SHP77 (cell line): ENCODE measurements at regions not wholly inside any gene's neighbourhood (a gene's known extent, or its start where the extent isn't known, plus 50 kb on each side); places are given as distances from the start of the nearest gene placed in this dataset.
"Not testable (repeated sequence)": the region's sequence is repeated elsewhere in the genome, so short reads cannot be mapped to it uniquely, and the experiment has no call there.

Source experiments
- DNase-seq, 2 experiments: peaks; one replicate each; lab custom pipeline; 2025; lab: John Stamatoyannopoulos, UW

- DNase-seq: no peak
Measured at GRCh38 chr6:85747093-85747492, 104.4 kb upstream of the SYNCRIP start.

GRCh38 chr6:85744433-85744970, 101.8 kb upstream of the SYNCRIP start:
- DNase-seq: no peak

- DNase-seq: no peak
Measured at GRCh38 chr6:85726206-85726605, 83.5 kb upstream of the SYNCRIP start.

DNA sequence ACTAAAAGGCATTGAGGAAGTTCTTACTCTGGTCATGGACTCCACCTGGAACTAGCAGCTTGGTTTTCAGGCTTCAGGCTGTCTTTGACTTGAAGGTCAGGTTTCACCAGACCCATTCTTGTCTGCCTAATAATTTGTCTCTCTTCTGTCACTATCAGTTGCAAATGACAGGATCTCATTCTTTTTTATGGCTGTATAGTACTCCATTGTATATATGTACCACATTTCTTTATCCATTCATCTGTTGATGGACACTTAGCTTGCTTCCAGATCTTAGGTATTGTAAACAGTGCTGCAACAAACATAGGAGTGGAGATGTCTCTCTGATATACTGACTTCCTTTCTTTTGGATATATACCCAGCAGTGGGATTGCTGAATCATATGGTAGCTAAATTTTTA, 73.1 kb upstream of the SYNCRIP start:
- DNase-seq: no peak

GRCh38 chr6:85714893-85715530, 72.3 kb upstream of the SYNCRIP start:
- DNase-seq: no peak

- no peak for DNase-seq
Measured at GRCh38 chr6:85712346-85712745, 69.7 kb upstream of the SYNCRIP start.

DNA sequence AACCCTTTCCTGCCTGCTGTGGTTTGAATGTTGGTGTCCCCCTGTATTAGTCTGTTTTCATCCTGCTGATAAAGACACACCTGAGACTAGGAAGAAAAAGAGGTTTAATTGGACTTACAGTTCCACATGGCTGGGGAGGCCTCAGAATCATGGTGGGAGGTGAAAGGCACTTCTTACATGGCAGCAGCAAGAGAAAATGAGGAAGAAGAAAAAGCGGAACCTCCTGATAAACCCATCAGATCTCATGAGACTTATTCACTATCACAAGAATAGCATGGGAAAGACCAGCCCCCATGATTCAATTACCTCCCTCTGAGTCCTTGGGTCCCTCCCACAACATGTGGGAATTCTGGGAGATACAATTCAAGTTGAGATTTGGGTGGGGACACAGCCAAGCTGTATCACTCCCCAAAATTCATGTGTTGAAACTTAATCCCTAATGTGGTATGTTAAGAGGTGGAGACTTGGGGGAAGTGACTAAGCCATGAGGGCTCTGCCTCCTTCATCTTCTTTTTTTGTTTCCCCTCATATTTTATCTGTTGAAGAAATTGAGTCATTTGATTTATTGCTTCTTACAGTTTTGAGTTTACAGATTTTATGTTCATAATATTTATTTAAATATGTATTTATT, 64.9 kb upstream of the SYNCRIP start:
- DNase-seq: not testable (repeated sequence)

- no peak for DNase-seq
Measured at GRCh38 chr6:85706272-85706671, 63.6 kb upstream of the SYNCRIP start.

GRCh38 chr6:85705220-85705619, 62.5 kb upstream of the SYNCRIP start:
- no peak for DNase-seq

DNA sequence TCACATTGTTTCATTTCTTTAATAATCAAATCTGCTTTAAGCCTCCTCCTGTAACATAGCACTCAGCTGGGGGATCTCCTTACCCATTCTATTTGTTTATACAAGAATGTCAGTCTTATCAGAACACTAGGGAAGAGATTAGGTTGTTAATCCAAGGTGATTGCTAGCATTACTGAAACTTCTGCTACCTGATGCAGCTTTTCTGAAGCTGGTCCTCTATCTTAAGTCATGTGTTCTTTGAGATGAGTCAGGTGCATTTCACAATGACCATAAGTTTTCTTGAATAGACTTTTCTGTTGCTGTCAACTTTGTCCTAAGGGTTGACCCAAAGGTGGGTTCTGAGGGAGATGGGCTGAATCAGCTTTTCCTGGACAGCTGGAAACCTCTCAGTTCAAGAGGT, 60.7 kb upstream of the SYNCRIP start:
- no peak for DNase-seq
